Endothelial cell of hepatic sinusoid (primary cell): ENCODE measurements at regions not wholly inside any gene's neighbourhood (a gene's known extent, or its start where the extent isn't known, plus 50 kb on each side); places are given as distances from the start of the nearest gene placed in this dataset.
"Not testable (repeated sequence)": the region's sequence is repeated elsewhere in the genome, so short reads cannot be mapped to it uniquely, and the experiment has no call there.

Experiments used
- in situ Hi-C: cut with HindIII; loops from 2 replicates; pipeline ENCODE4 v1.10.0; 2017; ENCODE audit warnings: low sequenced_read_pairs

DNA sequence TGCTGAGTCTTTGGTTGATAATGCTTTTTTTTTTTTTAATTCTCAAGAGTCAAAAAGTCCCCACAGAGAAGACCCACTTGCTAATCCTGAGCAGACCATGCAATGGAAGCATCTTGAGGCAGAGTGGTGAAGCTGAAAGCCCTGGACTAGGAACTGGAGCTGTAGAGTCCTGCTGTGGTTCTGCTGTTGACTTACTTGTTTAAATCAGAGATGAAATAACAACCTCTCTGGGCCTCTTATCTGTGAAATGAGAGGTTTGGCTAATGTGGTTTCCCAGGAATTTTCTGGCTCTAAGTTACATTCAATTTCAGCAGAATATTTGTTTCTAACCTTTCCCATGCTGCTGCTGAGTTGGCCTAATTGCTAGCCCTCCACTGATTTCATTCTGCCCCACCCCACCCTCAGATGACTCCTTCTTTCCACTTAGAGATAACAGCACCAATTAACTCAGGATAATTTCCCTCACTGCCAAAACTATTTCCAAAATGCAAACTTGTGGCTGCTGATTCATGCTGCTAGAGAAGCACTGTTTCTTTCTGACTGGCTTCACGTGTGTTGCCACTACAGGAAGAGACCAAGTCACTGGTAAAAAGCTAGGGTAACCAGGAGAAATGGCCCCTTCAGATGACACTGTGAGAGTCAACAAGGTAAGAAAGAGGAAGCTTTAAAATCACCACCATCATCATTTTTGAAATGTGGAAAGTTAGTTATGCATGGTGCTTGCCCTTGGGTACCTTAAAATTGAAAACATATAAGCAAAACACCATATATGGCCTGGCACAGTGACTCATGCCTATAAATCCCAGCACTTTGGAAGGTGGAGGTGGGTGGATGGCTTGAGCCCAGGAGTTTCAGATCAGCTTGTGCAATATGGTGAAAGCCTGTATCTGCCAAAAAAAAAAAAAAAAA is 326.4 kb downstream of the DCHS2 start:
- in situ Hi-C loops: no loop called here

- in situ Hi-C loops: no loop called here
These were observed 330.9 kb downstream of the DCHS2 start for GRCh38 chr4:154160519-154161301.

DNA sequence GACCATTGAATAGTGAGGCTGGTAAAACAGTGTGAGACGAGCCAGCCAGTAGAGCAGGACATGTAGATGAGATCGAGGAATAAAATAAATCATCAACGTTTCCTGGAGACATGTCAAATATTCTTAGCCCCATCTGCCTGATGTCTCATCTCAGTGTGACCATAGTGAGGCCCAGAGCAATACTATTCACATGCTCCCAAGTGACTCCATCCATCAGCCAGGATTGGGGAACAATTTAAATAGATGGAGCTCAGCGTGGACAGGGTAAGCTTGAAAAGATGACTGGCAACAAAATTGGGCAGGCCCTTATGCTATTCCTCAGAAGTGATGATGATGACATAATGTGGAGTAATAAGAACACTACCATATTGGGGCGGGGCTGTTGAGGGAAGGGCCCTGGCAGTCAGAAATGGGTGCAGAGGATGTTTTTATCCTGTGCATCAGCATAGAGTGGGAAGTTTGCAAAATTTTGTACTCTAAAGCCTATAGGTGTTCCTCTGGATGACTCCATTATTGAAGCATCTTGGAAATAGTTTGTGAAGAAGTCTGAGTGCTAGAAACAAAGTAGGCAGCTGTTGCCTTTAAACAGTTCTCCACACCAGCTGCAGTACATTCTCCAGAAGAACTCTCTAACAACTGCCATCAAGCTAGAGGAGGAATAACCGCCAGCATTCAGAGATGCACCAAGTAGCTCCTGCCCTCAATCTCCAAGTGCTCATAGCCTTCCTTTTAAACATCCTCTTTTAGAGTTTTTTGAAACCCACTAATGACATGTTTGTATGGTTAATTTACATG is 333.0 kb downstream of the DCHS2 start:
- in situ Hi-C loops: no loop called here

- in situ Hi-C loops: no loop called here
These were observed 339.1 kb downstream of the DCHS2 start for GRCh38 chr4:154152546-154152945.

GRCh38 chr4:154149236-154149635 is 342.4 kb downstream of the DCHS2 start:
- in situ Hi-C loops: not testable (repeated sequence)

DNA sequence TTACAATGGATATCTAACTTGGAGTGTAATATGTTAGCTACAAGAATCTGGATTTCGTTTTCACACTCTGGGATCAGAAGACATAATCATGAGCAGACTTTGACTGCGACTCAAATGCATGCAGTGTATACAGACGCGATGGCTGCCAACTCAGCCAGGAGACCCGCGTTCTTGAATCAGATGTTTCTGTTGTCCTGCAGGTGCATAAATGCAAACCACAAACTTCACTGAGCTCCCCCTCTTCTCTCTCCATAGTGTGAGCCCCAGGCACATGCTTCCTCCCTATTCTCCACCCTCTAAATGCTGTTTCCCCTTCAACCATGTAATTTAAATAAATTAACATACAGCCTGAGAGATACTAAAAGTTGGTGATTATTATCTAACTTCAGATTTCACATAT is 347.9 kb downstream of the DCHS2 start:
- in situ Hi-C loops: no loop called here

- in situ Hi-C loops: no loop called here
These were observed 348.9 kb downstream of the DCHS2 start for GRCh38 chr4:154142664-154143063.

DNA sequence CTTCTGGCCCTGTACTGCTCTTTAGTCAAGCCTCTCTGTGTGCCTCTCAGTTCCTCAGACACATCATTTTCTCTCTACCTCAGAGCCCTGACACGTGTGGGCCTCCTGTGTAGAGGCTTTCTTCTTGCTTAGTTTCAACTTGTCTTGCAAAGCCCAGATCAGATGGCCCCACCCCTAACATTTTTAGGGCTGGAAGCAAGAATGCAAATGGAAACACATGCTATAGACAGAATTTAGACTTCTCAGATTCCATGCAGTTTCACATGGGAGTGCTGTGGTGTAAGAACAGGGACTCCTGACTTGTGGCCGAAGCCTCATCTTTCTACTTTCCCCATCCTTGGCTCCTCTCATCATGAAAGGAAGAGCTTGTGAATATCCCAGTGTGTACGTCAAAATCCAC is 350.7 kb downstream of the DCHS2 start:
- in situ Hi-C loops: no loop called here

GRCh38 chr4:154137320-154137905 is 348.5 kb upstream of the SFRP2 start:
- in situ Hi-C loops: no loop called here

GRCh38 chr4:154135576-154135975 is 346.7 kb upstream of the SFRP2 start:
- in situ Hi-C loops: no loop called here

DNA sequence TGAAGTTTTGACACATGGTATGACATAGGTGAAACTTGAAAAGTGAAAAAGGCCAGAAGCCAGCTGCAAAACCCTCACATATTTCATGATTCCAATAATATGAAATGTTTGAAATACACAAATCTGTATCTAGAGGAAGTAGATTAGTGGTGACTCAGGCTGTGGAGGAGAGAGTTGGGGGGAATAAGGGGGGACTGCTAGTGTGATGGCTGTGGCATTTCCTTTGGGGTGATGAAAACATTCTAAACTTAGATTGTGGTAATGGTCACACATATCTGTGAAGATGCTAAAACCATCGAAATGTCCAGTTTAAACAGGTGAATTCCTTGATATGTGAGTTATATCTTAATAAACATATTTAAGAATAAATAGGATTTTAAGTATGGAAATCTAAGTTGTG is 343.5 kb upstream of the SFRP2 start:
- in situ Hi-C loops: no loop called here

- in situ Hi-C loops: no loop called here
These were observed 337.4 kb upstream of the SFRP2 start for GRCh38 chr4:154126276-154126675.

GRCh38 chr4:154125340-154125739 is 336.5 kb upstream of the SFRP2 start:
- in situ Hi-C loops: no loop called here

- in situ Hi-C loops: no loop called here
These were observed 335.8 kb upstream of the SFRP2 start for GRCh38 chr4:154124539-154125255.

DNA sequence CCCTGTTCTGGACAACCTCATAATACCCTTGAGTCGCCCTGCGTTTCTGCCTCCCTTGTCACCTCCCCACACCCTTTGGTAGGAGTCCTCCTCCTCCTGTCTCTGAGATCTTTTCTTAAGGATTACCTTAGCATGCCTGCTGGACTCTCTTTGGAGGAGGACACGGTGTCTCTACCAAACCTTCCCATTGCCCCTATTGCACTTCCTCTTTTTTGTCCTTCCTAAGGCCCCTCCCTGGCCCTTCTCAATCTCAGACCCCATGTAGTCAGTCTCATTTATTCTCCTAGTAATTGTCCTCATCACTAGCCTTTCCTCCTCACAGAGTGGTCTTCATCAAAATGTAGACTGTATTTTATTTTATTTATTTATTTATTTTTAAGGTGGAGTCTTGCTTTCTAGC is 335.0 kb upstream of the SFRP2 start:
- in situ Hi-C loops: no loop called here

DNA sequence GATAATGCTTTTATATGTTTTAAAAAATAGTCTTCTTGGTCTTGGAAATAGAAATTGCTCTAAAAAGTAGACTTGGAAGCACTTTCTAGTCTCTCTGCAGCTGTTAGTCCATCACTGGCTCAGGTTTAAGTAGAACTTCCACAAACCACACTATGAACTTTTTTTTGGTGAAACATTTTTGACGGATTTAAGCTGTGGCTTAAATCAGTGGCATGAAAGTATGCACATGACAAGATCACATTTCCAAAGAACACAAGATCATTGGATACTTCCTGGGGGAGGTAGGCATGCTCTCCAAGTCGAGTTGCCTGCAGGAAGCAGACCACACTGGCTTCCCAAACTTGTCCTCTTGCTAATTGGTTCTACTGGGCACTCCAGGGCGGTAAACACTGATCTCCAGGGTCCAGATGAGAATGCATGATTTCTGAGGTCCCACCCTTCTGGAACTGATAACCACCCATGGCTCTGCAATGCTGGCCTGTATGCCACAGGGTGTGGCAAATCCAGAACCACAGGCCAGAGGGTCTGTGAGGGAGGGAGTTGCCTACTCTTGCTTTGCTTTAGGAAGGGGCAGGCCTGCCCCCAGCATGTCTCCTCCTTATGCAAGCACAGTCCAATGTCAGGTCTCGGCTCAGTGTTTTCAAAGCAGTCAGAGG is 331.9 kb upstream of the SFRP2 start:
- in situ Hi-C loops: no loop called here

DNA sequence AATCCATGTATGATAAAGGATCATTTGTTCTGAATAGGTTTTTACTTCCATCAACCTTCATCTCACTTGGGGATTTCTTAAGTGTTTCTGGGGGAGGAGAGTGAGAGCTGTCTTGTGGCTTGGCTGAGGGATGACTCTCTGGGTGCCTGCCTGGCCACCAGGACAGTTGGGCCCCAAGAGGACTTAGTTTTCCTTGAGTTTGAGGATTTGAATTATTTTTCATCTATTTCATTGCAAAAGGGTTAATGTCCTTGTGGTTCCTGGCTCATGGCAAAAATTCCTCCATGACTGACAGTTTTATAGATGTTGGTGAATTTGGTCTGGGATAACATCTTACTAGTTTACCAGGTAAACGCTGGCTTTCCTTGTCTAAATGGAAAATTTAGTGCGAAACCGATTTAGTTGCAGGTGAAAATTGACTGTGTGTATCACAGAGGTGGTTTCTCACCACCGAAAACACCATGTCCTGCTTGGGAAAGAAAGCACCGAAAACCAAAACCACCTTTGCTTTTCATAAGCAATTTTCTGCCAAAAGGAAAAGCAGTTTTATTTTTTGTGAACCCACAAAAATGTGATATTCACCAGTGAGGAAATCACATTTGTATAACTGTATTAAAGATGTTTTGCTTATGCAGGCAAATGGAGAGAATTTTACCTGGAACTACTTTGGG is 331.3 kb upstream of the SFRP2 start:
- in situ Hi-C loops: no loop called here

GRCh38 chr4:154119317-154119716 is 330.4 kb upstream of the SFRP2 start:
- in situ Hi-C loops: no loop called here

GRCh38 chr4:154117726-154118125 is 328.8 kb upstream of the SFRP2 start:
- in situ Hi-C loops: not testable (repeated sequence)
